ENCODE measurements at regions not wholly inside any gene's neighbourhood (a gene's known extent, or its start where the extent isn't known, plus 50 kb on each side); places are given as distances from the start of the nearest gene placed in this dataset.

DNA sequence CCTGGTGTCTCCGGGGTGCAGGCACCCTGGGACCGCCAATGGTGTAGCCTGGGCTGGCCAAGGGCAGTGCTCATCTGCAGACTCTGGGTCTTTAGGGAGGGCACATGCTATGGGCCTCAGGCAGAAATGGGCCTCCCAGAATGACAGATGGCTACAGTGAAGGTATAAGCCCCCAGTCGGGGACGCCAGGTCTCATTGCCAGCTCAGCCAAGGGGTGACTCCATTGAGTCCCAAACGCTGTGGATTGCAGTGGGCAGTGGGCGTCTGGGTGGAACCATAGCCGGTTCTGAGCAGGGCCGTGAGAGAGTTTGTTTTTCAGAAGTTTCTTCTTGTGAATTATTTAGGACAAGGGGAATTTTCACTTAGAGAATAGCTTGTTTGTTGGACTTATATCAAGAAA lies 516.9 kb downstream of the TBC1D22A start:
- ATAC-seq, result no peak

GRCh38 chr22:47278655-47279054 lies 516.2 kb downstream of the TBC1D22A start:
- no peak for ATAC-seq

DNA sequence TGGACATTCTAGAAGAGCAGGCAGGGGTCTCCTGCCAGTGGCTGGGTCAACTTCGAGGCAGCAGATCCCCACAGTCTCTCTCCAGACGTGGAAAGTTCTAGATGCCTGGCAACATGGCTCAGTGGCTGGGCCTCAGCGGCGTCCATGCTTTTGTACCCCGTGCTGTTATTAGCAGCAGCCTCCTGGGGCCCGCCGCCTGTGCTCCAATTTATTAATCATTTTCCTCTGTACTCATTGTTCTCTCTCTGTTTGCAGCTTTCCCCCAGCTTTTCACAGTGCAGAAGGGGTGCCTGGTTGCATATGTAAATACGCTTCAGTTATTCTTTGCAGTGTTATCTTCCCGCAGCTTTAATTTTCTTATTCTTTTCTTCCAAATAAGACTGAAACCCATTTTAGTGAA lies 515.1 kb downstream of the TBC1D22A start:
- ATAC-seq, result no peak

DNA sequence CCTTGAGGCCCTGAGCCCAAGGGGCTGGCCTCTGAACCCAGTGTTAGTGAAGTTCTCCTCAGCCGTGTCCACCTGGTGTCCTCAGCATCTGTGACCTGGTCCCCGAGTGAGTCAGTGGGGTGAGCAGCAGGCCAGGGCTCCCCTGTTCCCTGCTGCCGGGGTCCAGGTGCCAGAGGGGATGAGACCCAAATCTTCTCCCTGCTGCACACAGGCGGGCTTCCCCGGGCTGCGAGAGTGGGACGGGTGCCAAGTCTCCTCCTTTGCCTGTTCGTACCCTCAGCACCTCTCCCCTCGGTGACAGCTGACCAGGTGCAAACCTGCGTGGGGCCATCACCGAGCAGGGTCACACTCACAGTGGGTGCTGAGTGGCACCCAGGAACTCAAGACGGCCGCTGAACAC lies 514.5 kb downstream of the TBC1D22A start:
- ATAC-seq, result no peak

GRCh38 chr22:47276450-47276820 lies 514.0 kb downstream of the TBC1D22A start:
- ATAC-seq, result no peak

DNA sequence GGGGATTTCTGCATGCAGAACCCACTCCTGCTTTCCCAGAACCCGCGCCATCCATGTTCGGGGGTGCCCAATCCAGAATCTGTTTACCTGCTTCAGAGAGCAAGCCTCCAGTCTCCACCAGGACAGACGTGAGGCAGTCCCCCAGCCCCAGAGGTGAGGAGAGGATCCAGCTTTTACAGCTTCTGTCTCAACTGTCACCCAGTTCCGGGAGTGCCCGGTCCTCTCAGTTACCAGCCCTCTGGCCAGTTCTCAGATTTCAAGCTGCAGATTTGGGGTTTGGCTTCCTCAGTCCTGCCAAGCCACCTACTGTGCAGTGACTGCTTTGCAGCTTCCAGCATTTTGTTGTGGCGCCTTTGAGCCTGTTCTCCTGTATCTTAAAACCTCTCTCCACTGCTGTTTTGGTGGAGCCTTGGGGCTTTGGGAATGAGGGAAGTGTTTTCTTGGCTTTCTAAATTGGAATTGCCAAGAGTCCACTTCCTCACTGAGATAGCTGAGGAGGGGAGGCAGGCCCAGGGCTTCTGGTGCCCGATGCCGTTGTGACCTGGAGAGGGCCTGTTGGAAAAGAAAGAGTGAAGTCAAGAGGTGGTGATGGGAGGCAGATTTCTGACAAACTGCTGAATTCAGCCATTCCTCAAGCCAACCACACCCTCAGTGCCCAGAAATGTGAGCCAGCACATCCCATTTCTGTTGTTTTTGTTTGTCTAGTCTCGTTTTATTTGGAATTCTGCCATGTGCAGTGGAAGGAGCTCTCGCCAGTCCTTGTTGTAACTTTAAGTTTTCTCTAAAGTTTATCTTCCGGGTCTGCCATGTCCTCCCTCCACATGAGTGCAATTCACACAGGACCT lies 513.4 kb downstream of the TBC1D22A start:
- ATAC-seq, result no peak

- no peak for ATAC-seq
Observed at GRCh38 chr22:47274196-47274595, 511.7 kb downstream of the TBC1D22A start.

DNA sequence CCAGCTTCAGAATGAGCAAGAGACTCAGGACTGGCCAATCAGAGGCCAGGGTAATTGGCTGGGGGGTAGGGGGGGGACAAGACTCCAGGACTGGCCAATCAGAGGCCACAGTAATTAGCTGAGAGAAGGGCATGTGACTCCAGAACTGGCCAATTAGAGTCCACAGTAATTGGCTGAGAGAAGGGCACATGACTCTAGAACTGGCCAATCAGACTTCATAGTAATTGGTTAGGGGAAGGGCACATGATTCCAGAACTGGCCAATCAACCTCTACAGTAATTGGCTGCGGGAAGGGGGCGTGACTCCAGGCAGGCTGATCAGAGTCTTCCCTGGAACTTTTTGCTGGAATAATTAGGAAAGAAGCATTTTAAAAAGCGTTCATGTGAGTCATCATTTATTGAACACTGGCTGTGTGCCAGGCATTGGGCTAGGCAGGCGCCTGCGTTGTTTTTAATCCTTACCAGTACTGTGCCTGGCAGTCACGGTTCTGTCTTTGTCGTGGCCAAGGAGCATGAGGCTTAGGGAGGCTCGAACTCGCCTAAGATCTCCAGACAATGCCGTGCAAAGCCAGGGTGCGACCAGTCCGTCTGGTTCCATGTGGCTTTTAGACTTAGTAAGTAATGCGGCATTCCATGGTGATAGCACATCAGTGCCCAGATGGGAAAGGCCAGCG lies 508.1 kb downstream of the TBC1D22A start:
- ATAC-seq, result no peak

GRCh38 chr22:47269516-47270088 lies 507.2 kb downstream of the TBC1D22A start:
- no peak for ATAC-seq

- no peak for ATAC-seq
Observed at GRCh38 chr22:47267513-47268282, 505.2 kb downstream of the TBC1D22A start.

DNA sequence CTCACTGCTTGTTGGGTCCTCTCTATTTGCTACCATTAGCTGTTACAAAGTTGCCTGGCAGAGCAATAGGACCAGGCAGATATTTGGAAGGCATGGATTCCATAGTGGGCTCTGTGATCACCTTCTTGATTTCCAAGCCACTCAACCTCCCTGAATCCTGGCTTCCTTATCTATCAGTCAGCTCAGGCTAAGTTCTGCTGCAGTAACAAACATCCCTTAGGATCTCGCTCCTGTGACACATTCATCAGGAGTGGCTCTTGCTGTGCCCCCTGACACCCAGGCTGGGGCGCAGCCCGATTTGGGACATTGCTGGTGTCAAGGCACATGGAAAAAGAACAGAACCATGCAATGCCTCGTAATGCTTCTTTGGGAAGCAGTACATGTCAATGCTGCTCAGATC lies 503.9 kb downstream of the TBC1D22A start:
- no peak for ATAC-seq

GRCh38 chr22:47260551-47260950 lies 498.1 kb downstream of the TBC1D22A start:
- ATAC-seq, result no peak

GRCh38 chr22:47259990-47260389 lies 497.5 kb downstream of the TBC1D22A start:
- no peak for ATAC-seq

GRCh38 chr22:47259049-47259448 lies 496.6 kb downstream of the TBC1D22A start:
- ATAC-seq, result no peak

GRCh38 chr22:47257976-47258375 lies 495.5 kb downstream of the TBC1D22A start:
- ATAC-seq, result no peak

- no peak for ATAC-seq
Observed at GRCh38 chr22:47257566-47257965, 495.1 kb downstream of the TBC1D22A start.

GRCh38 chr22:47251911-47252310 lies 489.5 kb downstream of the TBC1D22A start:
- no peak for ATAC-seq

- no peak for ATAC-seq
Observed at GRCh38 chr22:47250995-47251765, 488.7 kb downstream of the TBC1D22A start.

DNA sequence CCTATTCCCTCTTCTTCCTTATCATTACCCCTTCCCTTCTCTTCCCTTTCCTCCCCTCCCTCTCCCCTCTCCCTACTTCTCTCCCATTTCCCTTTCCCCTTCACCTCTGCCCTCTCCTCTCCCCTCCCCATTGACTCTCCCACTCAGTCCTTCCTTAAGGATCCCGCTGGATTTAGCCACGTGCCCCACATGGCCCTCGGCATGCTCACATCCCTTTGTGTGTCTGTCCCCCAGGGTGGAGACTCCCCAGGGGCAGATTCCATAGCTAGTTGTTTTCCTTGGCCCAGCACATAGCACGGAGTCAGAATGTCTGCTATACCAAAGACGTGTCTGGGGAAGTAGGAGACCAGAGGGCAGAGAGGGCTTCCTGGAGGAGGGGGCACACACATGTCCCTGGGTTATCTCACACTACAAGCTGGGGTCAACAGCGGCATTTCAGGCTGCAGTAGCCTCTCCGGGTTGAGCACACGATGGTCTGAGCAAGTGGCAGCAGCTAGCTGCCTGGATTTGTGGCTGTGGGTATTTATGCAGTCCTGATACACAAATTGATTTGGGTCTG lies 487.0 kb downstream of the TBC1D22A start:
- ATAC-seq, result no peak

- ATAC-seq, result no peak
Observed at GRCh38 chr22:47248925-47249324, 486.5 kb downstream of the TBC1D22A start.

GRCh38 chr22:47247579-47248240 lies 485.3 kb downstream of the TBC1D22A start:
- no peak for ATAC-seq

- ATAC-seq, result no peak
Observed at GRCh38 chr22:47245786-47246185, 483.3 kb downstream of the TBC1D22A start.

Measured in activated CD4-positive, CD25-positive, alpha-beta regulatory T cell treated with anti-CD3 and anti-CD28 coated beads, Interleukin-2, amount 50 U/mL, for 24 hours (primary cell).